BJ (cell line): ENCODE measurements at regions not wholly inside any gene's neighbourhood (a gene's known extent, or its start where the extent isn't known, plus 50 kb on each side); places are given as distances from the start of the nearest gene placed in this dataset.
"Not testable (repeated sequence)": the region's sequence is repeated elsewhere in the genome, so short reads cannot be mapped to it uniquely, and the experiment has no call there.

ENCODE experiments used
- CTCF ChIA-PET: fragments of 350-600 bp; formaldehyde crosslinking; extraction: SDS; loops from one replicate; lab custom pipeline; 2021; ENCODE audit warnings: antibody characterized with exemption, inconsistent platforms; lab: Yijun Ruan, JAX
- POLR2A ChIA-PET: fragments of 300-600 bp; sonication (Branson Sonifier 250); formaldehyde crosslinking; extraction: SDS; loops from one replicate; lab custom pipeline; 2021; ENCODE audit warnings: antibody characterized with exemption; lab: Charles Lee
- DNase-seq: peaks from one replicate; pipeline ENCODE4 v3.0.0-alpha.2; 2011; ENCODE audit warnings: low read depth
- H3K27me3 ChIP-seq: 2 replicates; pipeline ENCODE4 v1.6.0; 2011; ENCODE audit warnings: low read length; ENCODE audit not compliant: control insufficient read depth, insufficient read depth
- H3K36me3 ChIP-seq: 2 replicates; pipeline ENCODE4 v1.5.1; 2011; ENCODE audit warnings: low read length; ENCODE audit not compliant: control insufficient read depth, insufficient read depth
- H3K4me3 ChIP-seq: 2 replicates; pipeline ENCODE4 v1.5.1; 2011; ENCODE audit warnings: low read depth, mild to moderate bottlenecking, control low read depth, low read length
- CTCF ChIP-seq: IDR thresholded peaks from 2 replicates; pipeline ENCODE4 v1.5.1; 2011; ENCODE audit warnings: low read depth, mild to moderate bottlenecking, control low read depth, inconsistent platforms, low read length, moderate library complexity; ENCODE audit not compliant: insufficient read depth

- Histone ChIP-seq H3K4me3 (no peak overlapping the region), H3K36me3 (peaks cover 5% of the 10 kb centered on the region), H3K27me3 (no peaks in the 10 kb centered on the region)
- ChIA-PET POLR2A (no interaction called here), CTCF (no interaction called here)
- no peak for DNase-seq
- no peak for TF ChIP-seq CTCF
These were observed 78.8 kb upstream of the RPRML start for GRCh38 chr17:47057830-47058229.

GRCh38 chr17:47057279-47057678 lies 78.2 kb upstream of the RPRML start:
- H3K27me3 ChIP-seq, CTCF ChIA-PET, H3K36me3 ChIP-seq, H3K4me3 ChIP-seq, POLR2A ChIA-PET, DNase-seq: not testable (repeated sequence)

GRCh38 chr17:47056687-47057086 lies 77.6 kb upstream of the RPRML start:
- CTCF ChIA-PET, POLR2A ChIA-PET, H3K4me3 ChIP-seq: not testable (repeated sequence)

More at GRCh38 chr17:47056687-47057086, 77.6 kb upstream of the RPRML start:
- H3K27me3 ChIP-seq, H3K36me3 ChIP-seq, DNase-seq: not testable (repeated sequence)
